NCI-H187 (cell line): ENCODE measurements at regions not wholly inside any gene's neighbourhood (a gene's known extent, or its start where the extent isn't known, plus 50 kb on each side); places are given as distances from the start of the nearest gene placed in this dataset.

Experiments
- DNase-seq, 2 experiments: peaks; one replicate each; lab custom pipeline; 2025; lab: John Stamatoyannopoulos, UW

DNA sequence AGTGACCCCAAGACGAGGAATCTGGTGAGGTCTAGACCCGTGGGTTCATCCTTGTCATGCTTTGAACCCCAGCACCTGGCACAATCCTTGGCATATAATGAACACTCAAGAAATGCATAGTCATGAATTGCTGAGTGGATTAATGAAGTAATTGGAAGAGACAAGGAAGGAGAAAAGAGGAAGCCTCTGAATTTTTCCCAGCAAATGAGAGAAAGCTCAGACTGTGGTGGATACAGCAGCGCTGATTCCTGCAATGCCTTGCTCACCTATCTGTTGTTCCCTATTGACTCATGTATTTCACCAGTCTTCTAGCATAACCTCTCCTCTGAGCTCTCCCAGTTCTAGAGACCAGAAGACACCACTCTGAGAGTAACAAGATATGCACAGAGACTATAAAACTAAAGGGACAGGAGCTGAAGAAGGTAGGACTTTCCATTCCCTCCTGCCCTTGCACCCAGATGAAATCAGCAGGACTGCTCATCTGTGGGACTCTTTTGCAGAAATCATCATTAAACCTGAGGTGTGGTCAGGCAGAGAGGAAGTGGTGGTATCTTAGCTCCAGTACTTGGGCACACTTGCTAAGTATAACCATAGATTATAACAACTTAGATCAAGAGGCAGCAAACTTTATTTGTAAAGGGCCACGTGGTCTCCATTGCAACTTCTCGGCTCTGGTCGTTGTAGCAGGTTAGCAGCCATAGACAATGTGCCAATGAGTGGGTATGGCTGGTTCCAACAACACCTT is 102.8 kb downstream of the MAF start:
- no peak for DNase-seq

DNA sequence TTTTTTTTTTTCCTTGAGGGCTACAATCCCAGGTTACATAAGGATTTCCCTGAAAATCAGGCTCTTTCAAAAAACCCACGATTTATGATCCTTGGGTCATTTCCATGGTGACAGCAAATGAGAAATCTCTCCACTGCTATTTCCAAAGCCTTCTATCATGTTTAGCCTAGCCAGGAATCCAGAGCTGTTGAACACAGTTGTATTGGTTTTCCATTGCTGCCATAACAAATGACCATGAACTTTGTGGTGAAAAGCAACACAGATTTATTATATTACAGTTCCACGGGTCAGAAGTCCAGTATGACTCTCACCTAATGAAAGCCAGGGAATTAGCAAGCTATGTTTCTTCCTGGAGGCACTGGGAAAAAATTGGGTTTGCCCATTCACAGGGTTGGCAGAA is 106.6 kb downstream of the MAF start:
- DNase-seq: no peak

DNA sequence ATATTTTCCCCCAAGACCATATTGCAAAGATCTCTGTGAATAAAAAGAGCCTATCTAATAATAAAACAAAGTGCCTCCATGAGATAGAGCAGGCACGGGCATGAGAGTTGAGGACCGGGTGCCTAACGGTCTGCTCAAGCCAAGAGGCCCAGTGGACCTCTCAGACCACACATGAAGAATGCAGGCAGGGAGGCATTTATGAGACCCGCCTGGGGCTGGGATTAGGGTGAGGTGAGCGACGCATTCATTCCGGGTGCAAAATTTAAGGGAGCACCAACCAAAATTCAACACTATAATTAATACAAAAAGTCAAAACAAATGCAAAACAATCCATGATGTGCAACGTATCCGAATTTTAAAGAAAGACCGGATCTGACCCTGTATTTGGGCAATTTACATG is 108.5 kb downstream of the MAF start:
- no peak for DNase-seq

DNA sequence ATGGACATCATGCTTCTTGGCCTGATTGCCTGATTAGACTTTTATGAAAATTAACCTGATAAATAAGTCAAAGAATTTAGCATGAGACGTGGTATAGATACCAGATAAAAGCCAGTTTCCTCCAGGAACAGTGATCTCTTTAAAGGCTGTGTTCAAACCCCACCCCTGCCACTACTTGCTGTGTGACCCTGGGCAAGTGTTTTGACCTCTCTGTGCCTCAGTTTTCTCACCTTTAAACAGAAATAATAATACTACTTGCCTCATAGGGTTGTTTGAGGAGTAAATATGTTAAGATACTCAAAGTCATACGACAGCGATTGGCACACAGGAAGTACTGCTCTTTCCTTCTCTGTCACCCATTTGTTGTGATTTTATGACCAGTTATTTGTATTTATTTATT is 115.5 kb downstream of the MAF start:
- no peak for DNase-seq

DNA sequence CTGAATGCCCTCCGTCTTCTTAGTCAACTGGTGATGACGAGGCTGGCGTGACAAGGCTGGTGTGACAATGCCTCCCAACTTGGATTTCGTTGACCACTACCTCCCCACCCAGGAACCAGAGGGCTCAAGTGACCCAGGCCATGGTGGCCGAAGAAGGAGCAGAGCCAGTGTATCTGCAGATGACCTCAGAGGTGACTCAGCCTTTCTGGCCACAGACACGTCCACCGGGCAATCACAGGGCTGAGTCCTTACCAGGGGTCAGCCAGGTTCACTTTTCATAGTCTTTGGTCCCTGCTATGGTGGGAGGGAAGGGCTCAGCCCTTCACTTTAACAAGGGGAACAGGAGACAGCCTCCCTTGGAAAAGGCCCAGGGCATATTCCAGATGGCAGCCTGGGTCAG is 116.3 kb downstream of the MAF start:
- DNase-seq: no peak

DNA sequence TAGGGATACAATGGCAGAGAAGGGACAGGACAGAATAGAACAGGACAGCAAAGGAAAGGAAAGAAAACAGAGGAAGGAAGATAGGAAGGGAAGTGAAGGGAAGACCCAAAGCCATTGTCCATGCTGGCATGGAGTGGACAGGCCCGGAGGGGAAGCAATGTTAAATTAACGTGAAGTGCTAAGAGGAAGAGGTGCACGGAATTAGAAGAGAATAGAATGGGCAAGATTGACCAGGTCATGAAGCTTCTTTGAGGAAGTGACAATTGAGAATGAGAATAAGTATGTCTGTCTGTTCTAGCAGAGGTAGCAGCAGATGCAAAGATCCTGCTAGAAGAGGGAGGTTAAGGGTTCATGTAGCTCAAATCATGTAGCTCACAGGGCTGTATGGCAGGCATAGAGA is 117.2 kb downstream of the MAF start:
- no peak for DNase-seq

DNA sequence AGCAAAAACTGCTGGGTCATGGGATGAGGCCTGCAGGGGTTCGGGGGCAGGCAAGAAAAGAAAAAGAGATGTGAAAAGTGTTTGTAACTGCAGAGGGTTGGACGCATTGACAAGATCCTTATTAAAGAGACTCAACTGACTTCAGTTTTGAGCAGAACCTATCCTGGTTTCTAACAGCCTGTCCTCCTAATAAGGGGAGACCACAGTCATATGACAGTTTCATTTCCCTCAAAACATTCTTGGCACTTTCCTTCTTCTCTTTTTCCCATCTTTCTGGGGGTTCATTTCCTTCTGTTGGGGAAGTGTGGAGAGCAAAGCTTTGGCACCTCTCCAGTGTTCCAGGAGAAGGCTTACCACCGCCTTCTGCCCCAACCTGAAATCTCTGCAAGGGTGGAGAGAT is 118.5 kb downstream of the MAF start:
- DNase-seq: no peak

DNA sequence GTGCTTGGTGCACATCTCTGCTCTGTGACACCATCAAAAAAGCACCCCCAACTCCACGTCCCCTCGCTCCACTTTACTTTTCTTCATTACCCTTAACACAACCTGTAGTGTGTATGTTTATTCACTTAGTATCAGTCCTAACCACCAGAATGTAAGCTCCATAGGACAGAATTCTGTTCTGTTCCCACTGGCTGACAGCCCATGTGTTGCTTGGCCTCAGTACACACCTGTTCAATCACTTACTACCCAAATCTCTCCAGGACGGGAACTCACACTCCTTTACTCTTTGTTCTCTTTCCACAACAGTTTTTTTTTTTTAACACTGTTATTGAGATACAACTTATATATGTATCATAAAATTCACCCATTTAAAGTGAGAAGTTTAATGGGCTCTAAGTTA is 119.6 kb downstream of the MAF start:
- DNase-seq: no peak

DNA sequence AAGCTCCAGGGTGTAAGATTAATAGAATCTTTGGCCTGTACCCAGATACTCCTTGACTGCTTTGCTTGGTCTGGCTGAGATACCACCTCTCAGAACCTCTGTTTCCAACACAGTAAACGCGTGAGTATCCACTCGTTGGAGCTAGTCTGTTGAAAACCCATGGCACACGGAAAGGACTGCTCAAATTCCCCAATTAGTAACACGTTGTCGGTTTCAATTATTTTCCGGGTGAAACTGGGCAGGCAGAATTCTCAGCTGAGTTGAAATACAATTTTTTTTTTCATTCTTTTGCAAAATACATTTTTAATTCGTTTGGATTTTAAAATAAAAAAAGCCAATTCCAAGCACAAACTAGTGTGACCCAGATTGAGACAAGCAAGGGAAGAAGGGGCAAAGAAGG is 120.5 kb downstream of the MAF start:
- DNase-seq: no peak

DNA sequence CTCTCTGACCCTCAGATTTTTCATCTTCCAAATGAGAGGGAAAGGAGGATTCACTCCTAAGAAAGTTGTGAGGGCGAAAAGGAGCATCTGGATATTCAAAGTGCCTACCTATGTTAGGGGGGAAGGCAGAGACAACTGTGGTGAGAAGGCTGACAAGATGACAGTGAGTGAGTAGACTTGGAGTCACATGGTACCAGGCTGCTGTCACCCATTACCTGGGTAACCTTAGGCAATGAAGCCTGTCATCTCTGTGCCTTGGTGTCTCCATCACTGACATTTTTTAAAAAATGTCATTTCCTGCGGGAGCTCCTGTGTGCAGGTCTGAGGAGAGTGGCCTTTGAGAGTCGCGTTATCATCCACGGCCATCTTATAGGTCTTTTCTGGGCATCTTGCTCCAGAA is 124.0 kb downstream of the MAF start:
- no peak for DNase-seq

DNA sequence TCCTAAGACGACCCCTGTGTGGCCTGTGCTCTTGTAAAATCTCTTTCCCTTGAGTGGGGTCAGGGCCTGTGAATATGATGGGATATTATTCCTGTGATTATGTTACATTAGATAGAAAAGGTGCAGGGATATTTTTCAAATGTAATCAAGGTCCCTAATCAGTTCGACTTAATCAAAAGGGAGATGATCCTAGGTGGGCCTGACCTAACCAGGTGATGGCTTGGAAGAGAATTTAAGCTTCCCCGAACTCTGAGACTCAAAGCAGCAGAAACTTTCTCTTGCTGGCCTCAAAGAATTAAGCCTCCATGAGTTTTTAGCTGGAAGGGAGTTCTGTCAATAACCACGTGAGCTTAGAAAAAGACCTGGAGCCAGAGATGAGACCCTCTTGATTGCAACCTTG is 124.7 kb downstream of the MAF start:
- no peak for DNase-seq

DNA sequence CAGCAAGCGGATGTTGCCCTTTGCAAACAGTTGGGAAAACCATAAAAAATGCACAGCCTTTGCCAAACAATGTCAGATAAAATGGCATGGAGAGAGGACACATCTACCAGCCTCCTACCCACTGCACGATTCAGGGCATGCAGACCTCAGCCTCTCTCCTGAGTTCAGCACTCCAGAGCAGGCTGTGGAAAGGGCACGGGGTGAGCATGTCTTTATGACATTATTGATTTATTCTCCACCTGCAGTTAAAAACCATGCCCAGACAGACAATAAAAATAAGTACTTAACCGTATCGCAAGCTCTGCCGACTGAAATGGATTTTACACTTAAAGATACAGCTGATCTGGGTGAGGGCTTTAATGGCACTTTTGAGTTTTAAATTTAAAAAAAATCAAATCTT is 127.1 kb downstream of the MAF start:
- peak; percentile 2 to 4 for DNase-seq

DNA sequence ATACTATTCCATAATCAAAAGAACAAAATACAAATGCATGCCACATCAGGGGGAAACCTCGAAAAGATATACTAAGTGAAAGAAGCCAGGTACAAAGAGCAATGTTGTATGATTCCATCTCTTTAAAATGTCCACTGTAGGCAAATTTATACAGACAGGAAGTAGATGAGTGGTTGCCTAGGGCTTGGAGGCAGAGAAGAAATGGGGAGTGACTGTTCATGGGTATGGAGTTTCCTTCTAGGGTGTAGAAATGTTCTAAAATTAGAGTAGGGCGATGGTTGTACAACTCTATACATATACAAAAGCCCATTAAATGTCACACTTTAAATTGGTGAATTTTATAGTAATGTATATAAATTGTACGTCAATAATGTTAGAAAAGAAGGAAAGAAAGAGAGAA is 128.1 kb downstream of the MAF start:
- no peak for DNase-seq

DNA sequence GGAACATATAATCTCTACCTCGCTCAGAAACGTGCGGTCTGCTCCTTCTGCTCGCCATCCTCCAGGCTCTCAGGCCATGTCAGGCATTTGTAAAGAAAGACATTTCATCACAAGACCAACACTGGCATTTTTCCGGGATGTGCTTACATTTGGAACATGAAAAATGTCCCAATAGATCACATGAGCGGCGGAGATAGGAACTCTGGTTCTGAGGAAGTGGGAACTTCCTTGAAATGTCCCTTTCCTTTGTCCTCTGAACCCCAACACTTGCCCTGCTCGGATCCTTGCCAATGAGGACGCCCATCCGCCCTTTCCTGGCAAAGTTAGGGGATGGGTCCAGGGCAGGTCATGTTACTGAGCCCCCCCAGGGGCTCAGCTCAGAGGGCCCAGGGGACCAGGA is 130.5 kb downstream of the MAF start:
- DNase-seq: no peak

DNA sequence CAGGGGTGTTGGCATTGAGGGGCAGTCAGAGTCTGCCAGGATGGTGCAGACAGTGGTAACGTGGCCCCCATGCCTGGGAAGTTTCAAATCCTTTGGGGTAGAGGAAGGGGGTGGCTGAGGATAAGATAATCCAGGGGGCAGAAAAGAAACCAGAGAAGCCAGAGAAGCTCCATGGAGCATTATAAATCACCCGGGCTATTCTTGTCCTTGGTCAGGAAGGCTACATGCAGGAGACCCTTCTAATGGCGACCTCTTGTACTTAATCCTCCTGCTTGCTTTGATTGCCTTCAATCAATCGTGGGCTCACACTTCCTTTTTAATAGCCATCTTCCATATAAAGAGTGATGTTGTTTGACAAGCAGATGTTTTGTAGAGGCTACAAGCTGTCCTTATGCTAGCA is 131.9 kb downstream of the MAF start:
- no peak for DNase-seq

DNA sequence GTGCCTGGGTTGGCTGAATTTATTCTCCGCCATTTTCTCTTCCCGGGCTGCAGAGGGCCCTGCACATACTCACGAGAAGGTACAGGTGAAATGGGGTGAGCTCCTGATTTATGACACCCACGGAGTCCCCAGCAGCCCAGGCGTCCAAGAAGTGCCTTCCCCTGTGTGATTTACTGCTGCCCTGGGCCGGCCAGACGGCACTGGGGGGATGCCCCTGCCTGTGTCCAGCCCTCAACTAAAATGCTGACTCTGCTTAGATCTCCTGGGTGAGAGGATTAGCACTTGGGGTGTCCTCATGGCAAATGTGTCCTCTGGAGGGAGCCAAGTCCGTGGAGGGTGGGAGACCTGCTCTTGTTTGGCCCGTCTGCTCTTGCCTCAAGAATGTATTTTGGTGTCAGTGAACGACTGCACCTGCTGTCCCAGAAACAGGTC is 132.4 kb downstream of the MAF start:
- no peak for DNase-seq

DNA sequence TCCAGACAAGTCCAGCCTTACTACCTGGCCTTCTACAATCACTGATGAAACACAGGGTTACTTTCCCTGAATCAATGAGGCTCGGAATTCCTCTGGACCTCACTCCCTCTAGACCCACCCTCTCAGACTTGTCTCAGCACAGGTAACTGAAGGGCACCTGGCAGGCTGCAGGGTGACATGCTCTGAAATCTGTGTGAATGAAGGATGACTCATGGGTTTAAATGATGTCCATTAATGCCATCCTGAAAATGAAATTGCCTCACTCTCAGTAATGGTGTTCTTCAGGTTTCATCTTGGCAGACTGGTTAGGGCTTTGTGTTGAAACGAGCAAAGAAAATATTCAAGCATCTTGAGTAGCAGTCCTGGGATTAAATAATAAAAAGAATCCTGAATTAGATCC is 134.4 kb downstream of the MAF start:
- DNase-seq: no peak

DNA sequence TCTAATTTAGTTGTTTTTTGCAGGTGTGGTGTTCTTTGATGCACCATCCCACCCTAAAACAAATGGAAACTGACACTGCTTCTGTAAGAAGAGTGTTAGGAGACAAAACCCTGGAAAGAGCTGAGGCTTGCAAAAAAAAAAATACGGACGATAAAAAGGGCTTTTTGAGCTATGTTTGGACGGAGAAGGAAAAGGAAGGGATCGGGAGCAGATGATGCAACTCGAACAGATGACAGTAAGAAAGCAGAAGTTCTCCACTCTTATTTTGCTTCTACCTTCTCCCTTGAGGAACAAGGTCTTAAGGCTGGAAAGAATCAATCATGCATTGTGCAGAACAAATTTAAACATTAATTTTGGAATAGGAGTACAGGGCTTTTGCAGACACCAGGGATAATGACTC is 136.7 kb downstream of the MAF start:
- DNase-seq: no peak

DNA sequence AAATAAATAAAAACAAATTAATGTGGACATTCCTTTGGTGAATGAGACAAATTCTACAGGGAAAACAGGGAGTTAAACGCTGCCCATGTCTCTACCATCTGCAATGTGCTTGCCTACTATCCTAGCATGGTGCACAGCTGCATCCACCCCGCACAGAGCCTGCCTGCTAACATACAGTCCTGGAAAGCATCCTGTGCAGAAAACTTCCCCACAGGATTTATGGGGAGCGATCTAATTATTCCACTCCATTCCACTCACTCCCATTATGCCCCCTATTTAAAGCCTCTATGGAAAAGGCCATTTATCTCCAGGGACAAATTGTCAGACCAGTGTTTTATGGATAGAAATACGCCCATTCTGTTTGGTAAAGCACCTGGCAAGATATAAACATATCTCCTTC is 144.5 kb downstream of the MAF start:
- no peak for DNase-seq

DNA sequence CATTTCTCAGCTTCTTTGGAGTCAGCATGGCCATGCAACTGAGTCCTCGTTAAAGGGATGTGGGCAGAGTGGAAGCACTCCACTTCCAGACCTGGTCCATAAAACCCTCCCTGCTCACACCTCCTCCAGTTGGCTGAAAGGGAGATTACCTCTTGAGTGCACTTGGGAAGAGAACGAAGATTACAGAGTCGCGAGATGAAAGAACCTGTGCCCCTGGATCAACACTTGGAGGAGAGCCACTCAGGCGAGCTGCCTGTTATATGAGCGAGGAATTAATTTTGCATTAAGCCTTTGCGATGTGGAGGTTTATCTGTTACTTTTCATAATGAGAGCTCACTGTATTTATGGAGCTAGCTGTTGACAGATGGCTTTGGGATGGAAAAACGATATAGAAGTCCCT is 147.9 kb downstream of the MAF start:
- peak; percentile 31 to 64 for DNase-seq

DNA sequence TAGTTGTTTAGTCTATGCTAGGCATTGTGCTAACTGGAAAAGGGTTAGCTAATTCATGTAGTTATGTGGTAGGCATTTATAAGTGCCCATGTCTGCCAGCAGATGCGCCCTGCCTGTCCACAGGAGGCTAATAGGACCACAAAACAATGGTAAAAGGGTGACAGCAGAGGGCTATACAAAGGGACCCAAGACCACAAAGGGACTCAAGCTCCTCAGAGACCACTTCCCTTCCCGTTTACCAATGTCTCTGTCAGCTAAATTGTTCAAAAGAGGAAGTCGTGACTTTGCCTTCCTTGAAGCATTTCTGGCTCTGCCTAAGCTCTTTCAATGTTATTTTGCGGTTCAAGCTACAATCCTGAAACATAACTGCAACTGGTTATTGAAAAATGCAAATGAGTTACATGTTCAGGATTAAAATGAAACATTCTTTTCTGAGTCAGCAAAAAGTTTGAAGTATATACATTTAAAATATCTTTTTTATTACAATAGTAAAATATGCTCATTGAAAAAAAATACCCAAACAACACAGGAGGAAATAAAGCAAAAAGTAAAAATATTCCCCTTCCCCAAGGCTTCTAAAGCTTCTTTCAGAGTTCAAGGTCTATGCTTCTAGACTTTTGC is 149.2 kb downstream of the MAF start:
- DNase-seq: no peak

DNA sequence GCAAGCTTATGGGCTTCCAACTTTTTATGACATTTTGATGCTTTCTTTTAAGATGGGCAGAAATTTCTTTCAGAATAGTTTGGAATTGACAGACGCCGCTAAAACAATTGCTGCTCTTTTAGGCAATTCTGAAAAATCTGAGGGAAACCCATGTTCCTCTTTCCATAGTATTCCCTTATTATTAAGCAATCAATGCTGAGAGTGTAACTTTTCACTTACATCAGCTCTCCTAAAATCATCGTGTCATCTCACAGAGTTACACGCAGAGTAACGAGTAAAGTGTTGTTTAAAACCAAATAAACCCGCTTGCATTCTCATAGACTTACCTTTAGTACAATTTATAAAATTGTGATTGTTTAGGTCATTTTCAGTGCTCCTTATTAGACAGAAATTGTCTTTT is 150.6 kb downstream of the MAF start:
- DNase-seq: no peak

DNA sequence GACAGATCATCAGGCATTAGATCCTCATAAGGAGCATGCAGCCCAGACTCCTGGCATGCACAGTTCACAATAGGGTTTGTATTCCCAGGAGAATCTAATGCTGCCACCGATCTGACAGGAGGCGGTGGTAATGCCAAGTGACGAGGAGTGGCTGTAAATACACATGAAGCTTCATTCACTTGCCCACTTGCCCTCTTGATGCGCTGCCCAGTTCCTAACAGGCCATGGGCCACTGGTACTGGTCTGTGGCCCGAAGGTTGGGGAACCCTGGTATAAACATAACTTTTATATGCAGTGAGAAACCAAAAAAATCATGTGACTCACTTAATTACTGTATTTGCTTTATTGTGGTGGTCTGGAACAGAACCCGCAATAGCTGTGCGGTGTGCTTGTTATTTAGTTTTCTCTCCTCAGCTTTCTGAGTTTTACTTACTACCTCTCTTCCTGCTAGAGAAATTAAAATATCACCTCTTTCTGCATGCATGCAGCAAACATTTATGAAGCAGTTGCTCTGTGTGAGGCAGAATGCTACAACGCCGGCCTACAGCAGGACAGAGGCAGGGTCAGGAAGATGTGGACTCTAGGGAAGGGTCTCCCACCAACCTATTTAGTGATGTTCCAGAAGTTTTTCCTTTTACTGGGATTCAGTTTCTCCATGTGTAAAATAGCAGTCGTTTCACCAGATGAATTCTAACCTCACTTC is 151.3 kb downstream of the MAF start:
- no peak for DNase-seq

DNA sequence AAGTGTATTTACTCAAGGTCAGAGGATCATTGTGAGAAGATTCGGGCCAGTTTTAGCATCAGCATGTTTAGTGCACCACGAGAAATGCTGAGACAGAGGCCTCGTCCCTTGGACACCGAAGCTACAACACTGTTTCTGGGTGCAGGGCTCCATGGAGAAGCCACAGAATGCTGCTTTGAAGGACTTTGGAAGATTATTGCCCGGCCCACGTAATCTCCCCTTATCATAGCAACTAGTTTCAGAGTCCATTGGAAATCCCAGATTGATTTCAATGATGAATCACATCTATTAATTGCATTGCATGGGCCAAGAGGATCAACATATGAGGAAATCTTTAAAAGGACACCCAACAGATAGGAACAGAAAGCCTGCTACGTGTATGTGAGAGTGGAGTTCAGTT is 156.0 kb downstream of the MAF start:
- DNase-seq: no peak
